ENCODE measurements at regions not wholly inside any gene's neighbourhood (a gene's known extent, or its start where the extent isn't known, plus 50 kb on each side); places are given as distances from the start of the nearest gene placed in this dataset.

DNA sequence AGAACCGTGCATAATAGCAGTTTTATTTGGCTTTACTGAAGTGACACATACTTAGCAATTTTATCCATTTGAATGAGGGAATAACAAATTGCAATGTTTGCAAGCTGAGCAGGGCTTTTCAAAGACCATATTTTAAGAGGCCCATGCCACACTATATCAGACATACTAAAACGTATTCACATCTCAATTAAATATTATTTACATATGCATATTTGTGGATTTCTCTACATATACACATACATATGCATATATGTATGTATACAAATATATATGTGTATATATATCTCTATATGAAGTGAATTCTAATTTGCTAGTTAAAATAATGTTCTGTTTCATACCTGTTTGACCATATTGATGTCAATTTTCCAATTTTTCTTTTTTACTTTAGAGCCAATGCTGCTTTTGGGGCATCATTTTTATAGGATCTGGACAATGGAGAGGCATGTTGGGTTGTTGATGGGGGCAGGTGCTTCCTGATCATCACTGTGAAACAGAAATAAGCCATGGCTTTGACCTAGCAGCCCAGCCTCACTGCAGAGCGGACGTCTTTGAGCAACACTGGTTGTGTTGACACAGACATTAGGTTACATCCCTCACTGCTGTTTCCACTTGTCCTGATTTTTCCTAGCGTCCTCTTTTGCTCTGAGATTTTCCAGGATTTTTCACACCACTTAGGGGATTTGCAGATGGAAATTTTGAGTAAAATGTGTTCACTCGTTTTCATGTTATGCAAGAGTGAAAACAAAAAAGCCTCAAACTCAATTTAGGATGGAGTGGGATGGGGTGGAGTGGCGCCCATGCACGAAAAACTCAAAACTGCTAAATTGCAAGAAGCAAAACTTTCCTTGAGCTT is 56.9 kb downstream of the RDH14 start:
- DNase-seq, result no peak

- DNase-seq, result no peak
These were observed 58.3 kb downstream of the RDH14 start for GRCh38 chr2:18502142-18502541.

DNA sequence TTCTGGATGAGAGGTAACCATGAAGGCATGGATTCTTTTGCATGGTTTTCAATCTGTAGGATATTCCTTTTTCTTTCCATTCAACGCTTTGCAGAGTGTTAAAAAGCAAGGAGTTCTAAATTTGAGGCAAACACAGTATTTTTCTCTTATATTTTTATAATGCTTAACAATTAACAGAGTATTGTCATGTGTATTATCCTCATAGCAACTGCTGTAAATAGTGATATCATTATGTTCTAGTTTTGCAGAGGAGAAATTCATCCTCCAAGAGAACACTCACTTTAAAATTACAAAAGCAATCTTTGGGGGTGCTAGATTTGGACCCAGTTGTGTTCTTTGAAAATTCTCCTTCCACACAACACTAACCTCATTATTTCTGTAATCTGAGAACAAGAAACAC is 58.7 kb downstream of the RDH14 start:
- DNase-seq, result no peak

DNA sequence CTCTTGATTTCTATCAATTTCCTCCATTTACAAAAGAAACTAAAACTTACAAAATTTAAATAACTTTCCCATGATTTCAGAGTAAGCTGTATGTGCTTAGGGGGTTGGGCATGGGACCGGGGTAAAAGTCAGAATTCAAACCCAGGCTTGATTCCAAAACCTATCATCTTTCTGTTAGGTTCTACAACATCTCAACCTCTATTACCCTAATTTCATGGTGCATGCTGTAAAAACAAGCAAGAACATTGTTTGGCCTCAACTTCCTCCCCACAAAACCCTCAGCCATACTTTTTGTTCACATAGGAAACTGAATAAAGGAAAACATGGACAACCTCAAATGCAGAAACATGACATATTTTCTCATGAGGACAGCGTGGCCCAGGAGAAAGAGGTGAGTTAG is 59.3 kb downstream of the RDH14 start:
- no peak for DNase-seq

DNA sequence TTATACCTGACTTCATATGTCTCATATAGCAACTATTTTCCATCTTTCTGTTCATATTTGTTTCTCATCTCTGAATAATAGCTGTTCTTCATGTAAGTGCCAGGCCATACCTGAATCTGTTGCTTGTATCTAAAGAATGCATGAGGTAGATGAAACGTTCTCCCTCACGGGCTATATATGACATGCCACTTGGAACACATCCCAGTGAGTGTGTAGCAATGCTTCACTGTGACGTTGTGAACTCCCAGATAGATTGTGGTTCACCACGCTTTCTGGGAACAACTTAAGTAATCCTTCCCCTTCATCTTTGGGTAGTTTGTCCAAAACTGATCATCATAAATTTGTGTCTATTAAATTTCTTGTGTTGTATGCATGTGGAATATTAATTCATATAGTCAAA is 60.1 kb downstream of the RDH14 start:
- no peak for DNase-seq

DNA sequence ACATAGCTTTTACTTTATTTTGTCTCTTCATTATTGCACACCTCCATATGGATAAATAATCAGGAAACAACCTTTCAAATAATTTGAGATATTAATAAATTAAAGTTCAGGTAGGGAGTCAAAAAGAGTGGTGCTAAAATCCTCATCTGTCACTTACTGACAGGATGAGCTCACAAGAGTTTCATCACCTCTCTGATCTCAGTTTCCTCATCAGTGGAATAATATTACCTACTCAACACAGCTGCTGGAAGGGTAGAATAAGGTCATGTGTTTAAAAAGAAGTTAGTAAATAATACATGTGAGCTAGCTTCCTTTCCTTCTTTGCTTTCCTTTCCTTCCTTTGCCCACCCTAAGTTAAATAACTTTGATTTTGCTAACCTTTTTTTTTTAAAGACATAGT is 61.9 kb downstream of the RDH14 start:
- no peak for DNase-seq

DNA sequence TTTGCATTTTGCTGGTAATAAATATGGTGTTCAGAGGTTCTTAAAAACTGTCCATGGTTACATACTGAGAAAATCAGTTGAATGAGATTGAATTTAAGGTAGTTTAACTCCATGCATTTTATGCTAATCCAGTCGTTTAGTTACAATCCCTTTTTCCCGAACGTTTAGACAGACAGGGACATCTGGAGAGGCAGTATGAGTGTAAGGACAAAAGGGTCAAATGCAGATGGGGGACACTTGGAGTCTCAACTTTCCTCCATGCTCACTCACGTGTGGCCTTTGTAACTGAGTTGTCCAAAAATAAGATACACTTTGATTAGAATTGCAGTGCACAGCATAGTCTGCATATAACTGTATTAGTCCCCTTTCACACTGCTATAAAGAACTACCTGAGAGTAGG is 63.9 kb downstream of the RDH14 start:
- DNase-seq, result no peak

DNA sequence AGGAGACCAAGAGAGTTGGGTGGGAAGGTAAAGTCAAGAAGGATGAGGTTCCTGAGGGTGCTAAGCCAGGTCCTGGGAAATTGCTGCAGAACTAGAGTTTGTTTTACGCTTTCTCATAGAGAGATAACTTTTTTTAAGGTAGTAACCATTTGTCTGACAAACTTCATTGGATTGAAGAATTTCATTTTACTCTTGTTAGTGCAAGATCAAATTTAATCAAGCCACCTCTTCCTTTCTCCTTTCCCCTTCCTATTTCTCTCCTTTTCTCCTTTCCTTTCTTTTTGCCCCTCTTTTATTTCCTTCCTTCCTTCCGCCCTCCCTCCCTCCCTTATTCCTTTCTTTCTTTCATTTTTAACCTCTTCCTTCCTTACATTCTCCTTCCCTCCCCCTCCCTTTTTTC is 65.4 kb downstream of the RDH14 start:
- no peak for DNase-seq

- no peak for DNase-seq
These were observed 67.7 kb downstream of the RDH14 start for GRCh38 chr2:18492721-18493120.

GRCh38 chr2:18491577-18491976 is 68.9 kb downstream of the RDH14 start:
- no peak for DNase-seq

GRCh38 chr2:18490901-18491300 is 69.6 kb downstream of the RDH14 start:
- no peak for DNase-seq

DNA sequence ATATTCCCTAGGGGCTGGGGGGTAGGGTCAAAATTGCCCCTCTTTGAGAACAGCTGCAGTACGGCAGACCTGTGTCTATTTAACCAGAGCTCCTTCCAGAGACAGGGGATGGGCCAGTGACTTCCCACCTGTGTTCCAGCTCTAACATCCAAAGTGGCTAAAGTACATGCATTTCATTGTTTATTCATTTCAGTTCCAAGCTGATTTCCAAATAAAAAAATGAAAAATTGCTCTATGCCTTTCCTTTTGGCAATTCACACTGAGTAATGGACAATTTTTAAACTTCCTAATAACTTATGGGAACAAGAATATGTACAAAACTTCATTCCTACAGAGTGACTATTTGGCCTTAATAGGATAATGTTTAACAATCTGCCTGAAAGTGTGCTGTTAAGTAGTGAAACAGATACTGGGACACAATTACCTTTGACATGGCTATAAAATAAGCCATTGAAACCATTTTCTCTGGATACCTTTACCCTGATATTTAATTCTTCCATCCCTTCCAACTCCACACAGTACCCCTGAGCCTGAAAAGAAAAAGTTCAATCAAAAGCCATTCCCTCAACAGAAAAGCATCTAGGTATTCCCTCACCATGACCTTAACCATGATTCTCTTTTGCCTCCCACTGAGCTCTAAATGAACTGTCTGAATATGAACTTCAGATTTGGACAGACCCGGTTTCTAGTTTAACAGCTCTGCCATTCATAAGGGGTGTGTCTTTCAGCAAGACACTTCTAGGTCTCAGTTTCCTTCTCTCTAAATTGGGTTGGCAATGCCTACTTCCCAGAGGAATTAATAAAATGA is 73.1 kb downstream of the RDH14 start:
- no peak for DNase-seq

DNA sequence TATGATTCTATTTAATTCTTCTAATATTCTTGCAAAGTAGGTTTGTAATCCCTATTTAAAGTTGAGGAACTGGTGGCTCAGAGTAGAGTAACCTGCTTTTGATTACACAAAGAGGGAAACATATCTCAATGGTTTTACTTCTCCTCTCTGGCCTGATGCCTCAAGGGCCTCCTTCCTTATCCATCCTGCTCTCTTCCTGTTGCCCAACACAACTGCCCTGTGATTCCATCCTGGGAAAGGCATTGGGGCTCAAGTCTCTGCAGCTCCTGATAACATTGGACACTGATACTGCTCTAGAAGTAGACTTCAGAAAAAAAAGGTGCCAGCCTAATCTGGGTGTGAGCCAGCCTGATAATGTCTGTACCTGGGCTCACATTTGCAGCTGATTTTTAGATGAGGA is 75.8 kb downstream of the RDH14 start:
- DNase-seq, result no peak

GRCh38 chr2:18483896-18484295 is 76.6 kb downstream of the RDH14 start:
- DNase-seq, result no peak

- DNase-seq, result no peak
These were observed 77.8 kb downstream of the RDH14 start for GRCh38 chr2:18482666-18483065.

- DNase-seq, result no peak
These were observed 80.5 kb downstream of the RDH14 start for GRCh38 chr2:18479947-18480369.

DNA sequence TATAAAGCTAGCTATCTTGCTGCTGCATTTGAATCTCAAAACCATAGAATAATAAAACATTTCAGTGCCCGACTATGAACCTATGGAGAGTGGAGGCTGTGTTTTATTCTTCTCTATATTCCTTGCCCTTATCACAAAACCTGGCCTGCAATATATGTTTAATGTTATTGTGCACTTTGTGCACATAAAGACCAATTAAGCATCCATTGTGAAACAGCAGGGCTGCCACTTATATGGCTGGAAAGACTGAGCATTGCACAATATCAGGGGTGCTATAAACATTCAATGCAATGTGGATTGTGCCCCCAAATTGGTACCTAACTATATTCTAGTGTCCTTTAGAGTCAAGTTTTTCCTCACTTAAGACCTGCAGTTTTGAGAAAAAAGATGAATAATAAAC is 83.2 kb downstream of the RDH14 start:
- no peak for DNase-seq

DNA sequence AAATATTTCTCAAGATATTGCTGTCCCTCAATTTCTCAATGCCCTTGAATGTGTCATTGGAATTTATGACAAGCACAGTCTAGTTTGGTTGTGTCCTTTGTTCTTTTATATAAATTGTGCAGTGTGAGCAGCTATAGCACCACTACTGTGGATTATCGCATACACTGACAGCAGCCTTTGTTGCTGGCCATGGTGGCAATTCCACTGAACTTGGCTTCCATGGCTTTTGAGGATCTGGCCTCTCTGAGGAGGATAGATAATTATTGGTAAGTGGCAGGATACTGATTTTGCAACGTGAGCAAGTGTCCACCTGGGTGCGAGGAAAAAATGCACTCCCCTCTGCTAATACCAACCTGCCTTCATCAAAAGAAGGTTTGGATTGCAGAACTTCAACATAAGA is 84.0 kb downstream of the RDH14 start:
- no peak for DNase-seq

- DNase-seq, result no peak
These were observed 84.6 kb downstream of the RDH14 start for GRCh38 chr2:18475884-18476283.

GRCh38 chr2:18474700-18475099 is 85.8 kb downstream of the RDH14 start:
- DNase-seq, result no peak

DNA sequence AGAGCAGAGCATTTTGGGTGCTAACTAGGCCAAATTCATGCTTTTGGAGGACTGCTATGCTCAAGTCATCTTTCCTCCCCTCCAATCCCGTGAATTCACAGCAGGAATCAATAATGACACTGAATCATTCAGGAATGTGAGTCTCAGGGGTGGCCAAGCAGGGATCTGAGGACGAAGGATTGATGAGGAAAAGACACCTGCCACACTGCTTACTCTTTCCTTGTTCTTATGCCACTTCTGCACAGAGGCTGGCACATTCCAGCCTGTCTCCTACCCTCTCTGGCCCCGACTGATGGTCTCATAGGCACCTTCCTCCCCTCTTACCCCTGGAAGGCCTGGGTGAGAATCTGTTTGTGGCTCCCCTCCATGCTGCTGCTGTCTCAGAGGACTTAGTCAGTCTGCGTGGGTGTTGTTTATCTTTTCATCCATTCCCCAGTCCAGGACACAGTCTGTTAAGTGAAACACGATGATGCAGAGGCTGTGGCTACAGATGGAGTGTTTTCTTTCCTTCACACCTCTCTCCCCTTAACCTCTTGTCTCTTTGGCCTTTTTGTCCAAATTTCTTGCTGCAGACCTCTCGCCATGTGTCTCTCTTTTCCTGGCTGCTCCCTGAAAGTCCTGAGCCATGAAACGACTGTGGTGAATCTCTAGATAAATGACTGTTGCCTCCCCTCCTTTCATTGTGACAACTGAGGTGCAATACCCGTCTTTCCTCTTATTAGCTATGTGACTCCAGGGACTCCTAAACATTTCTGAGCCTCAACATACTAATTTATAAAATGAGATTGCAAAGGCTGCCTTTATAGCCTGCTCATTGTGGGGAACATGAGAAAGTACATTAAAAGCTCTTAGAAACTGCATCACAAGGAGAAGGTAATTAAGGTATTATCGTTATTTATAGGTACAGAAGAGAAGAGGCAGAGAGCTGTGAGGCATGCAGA is 86.9 kb downstream of the RDH14 start:
- no peak for DNase-seq

- DNase-seq, result no peak
These were observed 92.6 kb downstream of the RDH14 start for GRCh38 chr2:18467749-18468360.

GRCh38 chr2:18465979-18466378 is 94.5 kb downstream of the RDH14 start:
- DNase-seq, result no peak
